Thyroid gland (tissue), 4 donors: ENCODE measurements at regions not wholly inside any gene's neighbourhood (a gene's known extent, or its start where the extent isn't known, plus 50 kb on each side); places are given as distances from the start of the nearest gene placed in this dataset.

Source experiments
- POLR2A ChIP-seq, 2 donors: fragments of 450-650 bp; IDR thresholded peaks; one replicate each; pipeline ENCODE4 v1.6.1; 2017; ENCODE audit warnings: antibody characterized with exemption in 2 of 2, mild to moderate bottlenecking in 2 of 2, moderate library complexity in 1 of 2
- TF ChIP-seq, protein P1 (sequence below), 6 experiments: fragments of 200-600 bp in 3 of 6; fragments of 450-650 bp in 3 of 6; sonication (generic) in 3 of 6; IDR thresholded peaks; one replicate each; pipeline ENCODE4 v1.5.1; 2016 to 2019; ENCODE audit warnings: antibody characterized with exemption in 6 of 6, mild to moderate bottlenecking in 2 of 6, inconsistent platforms in 1 of 6, moderate library complexity in 1 of 6

- TF ChIP-seq, protein P1, sequence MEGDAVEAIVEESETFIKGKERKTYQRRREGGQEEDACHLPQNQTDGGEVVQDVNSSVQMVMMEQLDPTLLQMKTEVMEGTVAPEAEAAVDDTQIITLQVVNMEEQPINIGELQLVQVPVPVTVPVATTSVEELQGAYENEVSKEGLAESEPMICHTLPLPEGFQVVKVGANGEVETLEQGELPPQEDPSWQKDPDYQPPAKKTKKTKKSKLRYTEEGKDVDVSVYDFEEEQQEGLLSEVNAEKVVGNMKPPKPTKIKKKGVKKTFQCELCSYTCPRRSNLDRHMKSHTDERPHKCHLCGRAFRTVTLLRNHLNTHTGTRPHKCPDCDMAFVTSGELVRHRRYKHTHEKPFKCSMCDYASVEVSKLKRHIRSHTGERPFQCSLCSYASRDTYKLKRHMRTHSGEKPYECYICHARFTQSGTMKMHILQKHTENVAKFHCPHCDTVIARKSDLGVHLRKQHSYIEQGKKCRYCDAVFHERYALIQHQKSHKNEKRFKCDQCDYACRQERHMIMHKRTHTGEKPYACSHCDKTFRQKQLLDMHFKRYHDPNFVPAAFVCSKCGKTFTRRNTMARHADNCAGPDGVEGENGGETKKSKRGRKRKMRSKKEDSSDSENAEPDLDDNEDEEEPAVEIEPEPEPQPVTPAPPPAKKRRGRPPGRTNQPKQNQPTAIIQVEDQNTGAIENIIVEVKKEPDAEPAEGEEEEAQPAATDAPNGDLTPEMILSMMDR (IDR thresholded peaks at IDR 0.05): no peak
- no peak for TF ChIP-seq POLR2A (IDR thresholded peaks at IDR 0.05)
Observed at GRCh38 chr12:46693034-46693433, 132.8 kb downstream of the SLC38A4 start.
